Colonic mucosa (tissue), 4 donors: ENCODE measurements at regions not wholly inside any gene's neighbourhood (a gene's known extent, or its start where the extent isn't known, plus 50 kb on each side); places are given as distances from the start of the nearest gene placed in this dataset.

Experiments used
- DNase-seq: peaks from one replicate; pipeline ENCODE4 v3.0.0-alpha.2; 2020
- H3K27ac ChIP-seq: fragments of 200-600 bp; one replicate; pipeline ENCODE4 v1.8.0; 2021
- H3K27me3 ChIP-seq: fragments of 200-600 bp; one replicate; pipeline ENCODE4 v1.8.0; 2021
- H3K36me3 ChIP-seq: fragments of 200-600 bp; one replicate; pipeline ENCODE4 v1.8.0; 2021
- H3K4me1 ChIP-seq: fragments of 200-600 bp; one replicate; pipeline ENCODE4 v1.8.0; 2021; ENCODE audit warnings: mild to moderate bottlenecking
- H3K4me3 ChIP-seq: fragments of 200-600 bp; one replicate; pipeline ENCODE4 v1.8.0; 2021
- H3K9ac ChIP-seq, 2 donors: one replicate each; pipeline ENCODE4 v1.7.0; 2013; ENCODE audit warnings: control low read depth in 2 of 2, low read depth in 2 of 2, low read length in 2 of 2
- H3K9me3 ChIP-seq: fragments of 200-600 bp; one replicate; pipeline ENCODE4 v1.8.0; 2021
- CTCF ChIP-seq: fragments of 200-600 bp; IDR thresholded peaks from one replicate; pipeline ENCODE4 v1.8.0; 2022; ENCODE audit warnings: antibody characterized with exemption, mild to moderate bottlenecking
- intact Hi-C: fragments of 100-400 bp; cut with DNase I; formaldehyde crosslinking; loops from one replicate; pipeline ENCODE4 v1.14.1; 2022
- donor health status: healthy.
- donor health status: DM: no; HTN: no; CAD: no.
- donor health status: DM: no; HTN: no; CAD: no.

- intact Hi-C loops = no loop called here
- no peak for TF ChIP-seq CTCF
- DNase-seq = no peak
- H3K4me1 ChIP-seq = no peaks in the 10 kb centered on the region
- no peaks in the 10 kb centered on the region for H3K36me3 ChIP-seq
- no peak overlapping the region for H3K27ac ChIP-seq
- H3K9ac ChIP-seq = no peak overlapping the region
- no peak overlapping the region for H3K4me3 ChIP-seq
- no peaks in the 10 kb centered on the region for H3K9me3 ChIP-seq
- no peaks in the 10 kb centered on the region for H3K27me3 ChIP-seq
These were observed 878.4 kb upstream of the FRG1 start for GRCh38 chr4:189062047-189062820.

GRCh38 chr4:189069772-189070171 is 870.9 kb upstream of the FRG1 start:
- no peaks in the 10 kb centered on the region for H3K4me1 ChIP-seq
- H3K4me3 ChIP-seq = no peak overlapping the region
- H3K9ac ChIP-seq = no peak overlapping the region
- no peak for DNase-seq
- intact Hi-C loops = no loop called here
- no peaks in the 10 kb centered on the region for H3K27me3 ChIP-seq
- no peaks in the 10 kb centered on the region for H3K9me3 ChIP-seq
- no peaks in the 10 kb centered on the region for H3K36me3 ChIP-seq
- H3K27ac ChIP-seq = no peak overlapping the region
- no peak for TF ChIP-seq CTCF

- DNase-seq = no peak
- intact Hi-C loops = no loop called here
- H3K4me3 ChIP-seq = no peak overlapping the region
- no peaks in the 10 kb centered on the region for H3K9me3 ChIP-seq
- TF ChIP-seq CTCF = no peak
- no peak overlapping the region for H3K9ac ChIP-seq
- H3K36me3 ChIP-seq = no peaks in the 10 kb centered on the region
- H3K4me1 ChIP-seq = no peaks in the 10 kb centered on the region
- no peaks in the 10 kb centered on the region for H3K27me3 ChIP-seq
- H3K27ac ChIP-seq = no peak overlapping the region
These were observed 869.4 kb upstream of the FRG1 start for GRCh38 chr4:189071241-189071640.

GRCh38 chr4:189073739-189074138 is 866.9 kb upstream of the FRG1 start:
- Histone ChIP-seq H3K27me3 (no peaks in the 10 kb centered on the region), H3K9me3 (no peaks in the 10 kb centered on the region), H3K27ac (no peak overlapping the region), H3K36me3 (no peaks in the 10 kb centered on the region), H3K9ac (no peak overlapping the region), H3K4me3 (no peak overlapping the region), H3K4me1 (no peaks in the 10 kb centered on the region)
- intact Hi-C loops = no loop called here
- DNase-seq = no peak
- TF ChIP-seq CTCF = no peak

GRCh38 chr4:189081826-189082225 is 858.8 kb upstream of the FRG1 start:
- no peak overlapping the region for H3K9ac ChIP-seq
- H3K4me3 ChIP-seq = no peak overlapping the region
- no peaks in the 10 kb centered on the region for H3K27me3 ChIP-seq
- no peaks in the 10 kb centered on the region for H3K9me3 ChIP-seq
- no peaks in the 10 kb centered on the region for H3K4me1 ChIP-seq
- no peak overlapping the region for H3K27ac ChIP-seq
- intact Hi-C loops = no loop called here
- DNase-seq = no peak
- no peaks in the 10 kb centered on the region for H3K36me3 ChIP-seq
- no peak for TF ChIP-seq CTCF
